ENCODE measurements at regions not wholly inside any gene's neighbourhood (a gene's known extent, or its start where the extent isn't known, plus 50 kb on each side); places are given as distances from the start of the nearest gene placed in this dataset.

GRCh38 chr5:2201832-2202231, 319.1 kb upstream of the IRX4 start:
- no peaks in the 10 kb centered on the region for H3K9me3 ChIP-seq (ENCODE audit: control insufficient read depth, insufficient read depth, low read length)
- no peaks in the 10 kb centered on the region for H3K36me3 ChIP-seq (ENCODE audit: control insufficient read depth, low read length)
- H4K20me1 ChIP-seq (ENCODE audit: control insufficient read depth, insufficient read depth, low read depth, low read length), result no peaks in the 10 kb centered on the region
- no peak overlapping the region for H3K4me3 ChIP-seq (ENCODE audit: low read length)
- no peaks in the 10 kb centered on the region for H3K27me3 ChIP-seq (ENCODE audit: control insufficient read depth, low read length)
- no peaks in the 10 kb centered on the region for H3K9me2 ChIP-seq (replicated peaks; ENCODE audit: control insufficient read depth, low read length)
- TF ChIP-seq CTCF (IDR thresholded peaks at IDR 0.05; ENCODE audit: low read depth, low read length, poor library complexity, severe bottlenecking) (no peak), EZH2phosphoT487 (IDR thresholded peaks at IDR 0.05; ENCODE audit: borderline replicate concordance, low read length) (no peak)
- no peak overlapping the region for H3K27ac ChIP-seq (ENCODE audit: low read depth, low read length)
- no peaks in the 10 kb centered on the region for H3F3A ChIP-seq (ENCODE audit: control insufficient read depth, insufficient read depth)
- no peaks in the 10 kb centered on the region for H3K4me1 ChIP-seq (ENCODE audit: control insufficient read depth, low read length)
- H3K79me2 ChIP-seq (ENCODE audit: control insufficient read depth, low read length), result no peaks in the 10 kb centered on the region
- no peak overlapping the region for H3K4me2 ChIP-seq (ENCODE audit: low read length)

- TF ChIP-seq EZH2phosphoT487 (IDR thresholded peaks at IDR 0.05; ENCODE audit: borderline replicate concordance, low read length) (no peak), CTCF (IDR thresholded peaks at IDR 0.05; ENCODE audit: low read depth, low read length, poor library complexity, severe bottlenecking) (no peak)
- H4K20me1 ChIP-seq (ENCODE audit: control insufficient read depth, insufficient read depth, low read depth, low read length), result no peaks in the 10 kb centered on the region
- H3K4me3 ChIP-seq (ENCODE audit: low read length), result no peak overlapping the region
- H3K27ac ChIP-seq (ENCODE audit: low read depth, low read length), result no peak overlapping the region
- H3K79me2 ChIP-seq (ENCODE audit: control insufficient read depth, low read length), result no peaks in the 10 kb centered on the region
- H3K4me1 ChIP-seq (ENCODE audit: control insufficient read depth, low read length), result no peaks in the 10 kb centered on the region
- H3K4me2 ChIP-seq (ENCODE audit: low read length), result no peak overlapping the region
- no peaks in the 10 kb centered on the region for H3K9me2 ChIP-seq (replicated peaks; ENCODE audit: control insufficient read depth, low read length)
- H3K9me3 ChIP-seq (ENCODE audit: control insufficient read depth, insufficient read depth, low read length), result no peaks in the 10 kb centered on the region
- no peaks in the 10 kb centered on the region for H3K36me3 ChIP-seq (ENCODE audit: control insufficient read depth, low read length)
- H3F3A ChIP-seq (ENCODE audit: control insufficient read depth, insufficient read depth), result no peaks in the 10 kb centered on the region
- H3K27me3 ChIP-seq (ENCODE audit: control insufficient read depth, low read length), result no peaks in the 10 kb centered on the region
Observed at GRCh38 chr5:2201421-2201820, 318.7 kb upstream of the IRX4 start.

- Histone ChIP-seq H4K20me1 (ENCODE audit: control insufficient read depth, insufficient read depth, low read depth, low read length) (no peaks in the 10 kb centered on the region), H3K4me1 (ENCODE audit: control insufficient read depth, low read length) (no peaks in the 10 kb centered on the region), H3K36me3 (ENCODE audit: control insufficient read depth, low read length) (no peaks in the 10 kb centered on the region), H3F3A (ENCODE audit: control insufficient read depth, insufficient read depth) (no peaks in the 10 kb centered on the region), H3K27ac (ENCODE audit: low read depth, low read length) (no peak overlapping the region), H3K9me2 (replicated peaks; ENCODE audit: control insufficient read depth, low read length) (no peaks in the 10 kb centered on the region), H3K9me3 (ENCODE audit: control insufficient read depth, insufficient read depth, low read length) (no peaks in the 10 kb centered on the region), H3K4me2 (ENCODE audit: low read length) (no peak overlapping the region), H3K27me3 (ENCODE audit: control insufficient read depth, low read length) (no peaks in the 10 kb centered on the region), H3K79me2 (ENCODE audit: control insufficient read depth, low read length) (no peaks in the 10 kb centered on the region), H3K4me3 (ENCODE audit: low read length) (no peak overlapping the region)
- TF ChIP-seq CTCF (IDR thresholded peaks at IDR 0.05; ENCODE audit: low read depth, low read length, poor library complexity, severe bottlenecking), result no peak
- no peak for TF ChIP-seq EZH2phosphoT487 (IDR thresholded peaks at IDR 0.05; ENCODE audit: borderline replicate concordance, low read length)
Observed at GRCh38 chr5:2201011-2201410, 318.3 kb upstream of the IRX4 start.

All from DOHH2 (cell line).